HG03432 (cell line): ENCODE measurements at regions not wholly inside any gene's neighbourhood (a gene's known extent, or its start where the extent isn't known, plus 50 kb on each side); places are given as distances from the start of the nearest gene placed in this dataset.

Source experiments
- ATAC-seq: cut with Tn5 transposase; IDR thresholded peaks from one replicate; pipeline ENCODE4 v1.9.1; 2021; ENCODE audit warnings: mild to moderate bottlenecking, moderate library complexity; ENCODE audit not compliant: unreplicated experiment

- ATAC-seq: no peak
Observed at GRCh38 chr18:79625924-79626561, 53.6 kb upstream of the CTDP1 start.

GRCh38 chr18:79626905-79627749, 52.5 kb upstream of the CTDP1 start:
- no peak for ATAC-seq

- ATAC-seq: no peak
Observed at GRCh38 chr18:79627750-79628294, 51.8 kb upstream of the CTDP1 start.

- ATAC-seq: no peak
Observed at GRCh38 chr18:79628416-79629248, 51.0 kb upstream of the CTDP1 start.

- ATAC-seq: no peak
Observed at GRCh38 chr18:79629249-79629558, 50.4 kb upstream of the CTDP1 start.

- no peak for ATAC-seq
Observed at GRCh38 chr18:79629606-79630005, 50.0 kb upstream of the CTDP1 start.
